Liver (tissue), 8 donors: ENCODE measurements at regions not wholly inside any gene's neighbourhood (a gene's known extent, or its start where the extent isn't known, plus 50 kb on each side); places are given as distances from the start of the nearest gene placed in this dataset.

Experiments
- DNase-seq: peaks from one replicate; pipeline ENCODE4 v3.0.0-alpha.2; 2017; ENCODE audit warnings: low spot score
- H3K27ac ChIP-seq, 2 donors: one replicate each; pipeline ENCODE4 v1.7.0; 2013; ENCODE audit warnings: inconsistent platforms in 2 of 2, low read length in 2 of 2, control low read depth in 1 of 2, low read depth in 1 of 2, mild to moderate bottlenecking in 1 of 2
- H3K27me3 ChIP-seq, 4 donors: one replicate each; pipeline versions ENCODE4 v1.6.1 to v1.7.0; 2013; ENCODE audit warnings: low read length in 3 of 4, inconsistent platforms in 1 of 4, mild to moderate bottlenecking in 1 of 4, moderate library complexity in 1 of 4; ENCODE audit not compliant: control insufficient read depth in 4 of 4, insufficient read depth in 4 of 4
- H3K36me3 ChIP-seq, 4 donors: one replicate each; pipeline versions ENCODE4 v1.6.1 to v1.7.0; 2013; ENCODE audit warnings: low read length in 3 of 4, mild to moderate bottlenecking in 3 of 4, low read depth in 1 of 4, moderate library complexity in 1 of 4; ENCODE audit not compliant: control insufficient read depth in 4 of 4, insufficient read depth in 3 of 4
- H3K4me1 ChIP-seq, 4 donors: one replicate each; pipeline versions ENCODE4 v1.6.1 to v1.7.0; 2013; ENCODE audit warnings: low read length in 3 of 4, mild to moderate bottlenecking in 3 of 4, moderate library complexity in 1 of 4; ENCODE audit not compliant: control insufficient read depth in 4 of 4, insufficient read depth in 4 of 4
- H3K4me3 ChIP-seq, 3 donors: one replicate each; pipeline versions ENCODE4 v1.6.1 to v1.7.0; 2013; ENCODE audit warnings: low read length in 3 of 3, control low read depth in 1 of 3, low read depth in 1 of 3, mild to moderate bottlenecking in 1 of 3
- H3K9ac ChIP-seq, 2 donors: one replicate each; pipeline ENCODE4 v1.7.0; 2013; ENCODE audit warnings: low read length in 2 of 2, mild to moderate bottlenecking in 2 of 2, moderate library complexity in 2 of 2, control low read depth in 1 of 2, low read depth in 1 of 2
- H3K9me3 ChIP-seq, 4 donors: one replicate each; pipeline versions ENCODE4 v1.6.1 to v1.7.0; 2013; ENCODE audit warnings: low read length in 3 of 4; ENCODE audit not compliant: control insufficient read depth in 4 of 4
- EGR1 ChIP-seq, 2 donors: IDR thresholded peaks; 2 replicates each; pipeline ENCODE4 v1.6.1; 2016 to 2018; ENCODE audit warnings: antibody characterized with exemption in 2 of 2, low read depth in 2 of 2
- FOXA2 ChIP-seq: IDR thresholded peaks from 2 replicates; pipeline ENCODE4 v1.6.1; 2016; ENCODE audit warnings: antibody characterized with exemption
- GABPA ChIP-seq, 2 donors: IDR thresholded peaks in 1 of 2; conservative IDR thresholded peaks in 1 of 2; 2 replicates each; pipeline ENCODE4 v1.6.1; 2016; ENCODE audit warnings: antibody characterized with exemption in 2 of 2, mild to moderate bottlenecking in 1 of 2, moderate library complexity in 1 of 2
- HNF4A ChIP-seq, 2 donors: conservative IDR thresholded peaks; 2 replicates each; pipeline ENCODE4 v1.6.1; 2016; ENCODE audit warnings: antibody characterized with exemption in 2 of 2, mild to moderate bottlenecking in 2 of 2
- HNF4G ChIP-seq: IDR thresholded peaks from 2 replicates; pipeline ENCODE4 v1.6.1; 2016; ENCODE audit warnings: antibody characterized with exemption
- JUND ChIP-seq, 2 donors: IDR thresholded peaks; 2 replicates each; pipeline ENCODE4 v1.6.1; 2016; ENCODE audit warnings: antibody characterized with exemption in 2 of 2
- NR2F2 ChIP-seq: IDR thresholded peaks from 2 replicates; pipeline ENCODE4 v1.6.1; 2016; ENCODE audit warnings: antibody characterized with exemption
- RAD21 ChIP-seq, 2 donors: IDR thresholded peaks; 2 replicates each; pipeline ENCODE4 v1.6.1; 2016; ENCODE audit warnings: antibody characterized with exemption in 2 of 2, mild to moderate bottlenecking in 2 of 2
- RXRA ChIP-seq, 2 donors: IDR thresholded peaks; 2 replicates each; pipeline ENCODE4 v1.6.1; 2017 to 2018; ENCODE audit warnings: antibody characterized with exemption in 2 of 2, mild to moderate bottlenecking in 1 of 2
- TAF1 ChIP-seq: conservative IDR thresholded peaks from 2 replicates; pipeline ENCODE4 v1.6.1; 2016; ENCODE audit warnings: antibody characterized with exemption, mild to moderate bottlenecking
- YY1 ChIP-seq: IDR thresholded peaks from 2 replicates; pipeline ENCODE4 v1.6.1; 2016; ENCODE audit warnings: antibody characterized with exemption, mild to moderate bottlenecking
- WGBS: extraction: QIAGEN DNeasy Blood & Tissue Kit; methylation state at CpG from one replicate; pipeline ENCODE4 v1.1.7; 2013; 5-methylcytosine and 5-hydroxymethylcytosine counted together
- TF ChIP-seq, protein P1 (sequence below): fragments of 150-350 bp; IDR thresholded peaks from 2 replicates; pipeline ENCODE4 v1.5.1; 2017; ENCODE audit warnings: improper control_type of control experiment, low read depth, low read length; ENCODE audit not compliant: missing input control
- TF ChIP-seq, protein P2 (sequence below): IDR thresholded peaks from 2 replicates; pipeline ENCODE4 v1.6.1; 2016; ENCODE audit warnings: antibody characterized with exemption
- TF ChIP-seq, protein P3 (sequence below): IDR thresholded peaks from 2 replicates; pipeline ENCODE4 v1.6.1; 2016; ENCODE audit warnings: antibody characterized with exemption, mild to moderate bottlenecking
- TF ChIP-seq, protein P4 (sequence below): IDR thresholded peaks from 2 replicates; pipeline ENCODE4 v1.6.1; 2016; ENCODE audit warnings: antibody characterized with exemption
- donor health status: healthy.
- donor health status: healthy.
- donor health status: healthy.
- donor health status: healthy.
- donor health status: healthy.

DNA sequence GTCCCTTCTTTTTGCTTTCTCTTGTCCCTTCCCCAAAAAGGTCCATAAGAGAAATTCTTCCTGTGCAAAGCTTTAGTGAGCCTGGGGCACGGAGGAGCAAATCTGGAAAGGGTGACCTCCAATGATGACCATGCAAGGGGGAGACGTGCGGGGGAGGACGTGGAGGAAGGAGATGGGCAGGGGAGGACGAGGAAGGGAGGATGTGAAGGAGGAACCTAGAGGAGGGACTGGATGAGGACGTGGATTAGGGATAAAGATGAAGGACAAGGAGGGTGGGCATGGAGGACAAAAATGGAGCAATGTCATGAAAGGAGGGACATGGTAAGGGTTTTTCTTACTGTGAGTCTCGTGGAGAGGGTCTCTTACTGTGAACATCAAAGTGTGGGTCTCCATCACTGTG lies 139.5 kb downstream of the ERMARD start:
- H3K9me3 ChIP-seq: peaks cover 0 to 7% (median 0%) of the 10 kb centered on the region in 4 donors
- TF ChIP-seq, protein P1, sequence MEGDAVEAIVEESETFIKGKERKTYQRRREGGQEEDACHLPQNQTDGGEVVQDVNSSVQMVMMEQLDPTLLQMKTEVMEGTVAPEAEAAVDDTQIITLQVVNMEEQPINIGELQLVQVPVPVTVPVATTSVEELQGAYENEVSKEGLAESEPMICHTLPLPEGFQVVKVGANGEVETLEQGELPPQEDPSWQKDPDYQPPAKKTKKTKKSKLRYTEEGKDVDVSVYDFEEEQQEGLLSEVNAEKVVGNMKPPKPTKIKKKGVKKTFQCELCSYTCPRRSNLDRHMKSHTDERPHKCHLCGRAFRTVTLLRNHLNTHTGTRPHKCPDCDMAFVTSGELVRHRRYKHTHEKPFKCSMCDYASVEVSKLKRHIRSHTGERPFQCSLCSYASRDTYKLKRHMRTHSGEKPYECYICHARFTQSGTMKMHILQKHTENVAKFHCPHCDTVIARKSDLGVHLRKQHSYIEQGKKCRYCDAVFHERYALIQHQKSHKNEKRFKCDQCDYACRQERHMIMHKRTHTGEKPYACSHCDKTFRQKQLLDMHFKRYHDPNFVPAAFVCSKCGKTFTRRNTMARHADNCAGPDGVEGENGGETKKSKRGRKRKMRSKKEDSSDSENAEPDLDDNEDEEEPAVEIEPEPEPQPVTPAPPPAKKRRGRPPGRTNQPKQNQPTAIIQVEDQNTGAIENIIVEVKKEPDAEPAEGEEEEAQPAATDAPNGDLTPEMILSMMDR: no peak
- TF ChIP-seq FOXA2 (no peak), NR2F2 (no peak), EGR1 (IDR thresholded peaks at IDR 0.05; ENCODE audit: low read depth in 2 of 2) (no peak), YY1 (no peak)
- TF ChIP-seq, protein P2, sequence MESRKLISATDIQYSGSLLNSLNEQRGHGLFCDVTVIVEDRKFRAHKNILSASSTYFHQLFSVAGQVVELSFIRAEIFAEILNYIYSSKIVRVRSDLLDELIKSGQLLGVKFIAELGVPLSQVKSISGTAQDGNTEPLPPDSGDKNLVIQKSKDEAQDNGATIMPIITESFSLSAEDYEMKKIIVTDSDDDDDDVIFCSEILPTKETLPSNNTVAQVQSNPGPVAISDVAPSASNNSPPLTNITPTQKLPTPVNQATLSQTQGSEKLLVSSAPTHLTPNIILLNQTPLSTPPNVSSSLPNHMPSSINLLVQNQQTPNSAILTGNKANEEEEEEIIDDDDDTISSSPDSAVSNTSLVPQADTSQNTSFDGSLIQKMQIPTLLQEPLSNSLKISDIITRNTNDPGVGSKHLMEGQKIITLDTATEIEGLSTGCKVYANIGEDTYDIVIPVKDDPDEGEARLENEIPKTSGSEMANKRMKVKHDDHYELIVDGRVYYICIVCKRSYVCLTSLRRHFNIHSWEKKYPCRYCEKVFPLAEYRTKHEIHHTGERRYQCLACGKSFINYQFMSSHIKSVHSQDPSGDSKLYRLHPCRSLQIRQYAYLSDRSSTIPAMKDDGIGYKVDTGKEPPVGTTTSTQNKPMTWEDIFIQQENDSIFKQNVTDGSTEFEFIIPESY: no peak
- TF ChIP-seq, protein P3, sequence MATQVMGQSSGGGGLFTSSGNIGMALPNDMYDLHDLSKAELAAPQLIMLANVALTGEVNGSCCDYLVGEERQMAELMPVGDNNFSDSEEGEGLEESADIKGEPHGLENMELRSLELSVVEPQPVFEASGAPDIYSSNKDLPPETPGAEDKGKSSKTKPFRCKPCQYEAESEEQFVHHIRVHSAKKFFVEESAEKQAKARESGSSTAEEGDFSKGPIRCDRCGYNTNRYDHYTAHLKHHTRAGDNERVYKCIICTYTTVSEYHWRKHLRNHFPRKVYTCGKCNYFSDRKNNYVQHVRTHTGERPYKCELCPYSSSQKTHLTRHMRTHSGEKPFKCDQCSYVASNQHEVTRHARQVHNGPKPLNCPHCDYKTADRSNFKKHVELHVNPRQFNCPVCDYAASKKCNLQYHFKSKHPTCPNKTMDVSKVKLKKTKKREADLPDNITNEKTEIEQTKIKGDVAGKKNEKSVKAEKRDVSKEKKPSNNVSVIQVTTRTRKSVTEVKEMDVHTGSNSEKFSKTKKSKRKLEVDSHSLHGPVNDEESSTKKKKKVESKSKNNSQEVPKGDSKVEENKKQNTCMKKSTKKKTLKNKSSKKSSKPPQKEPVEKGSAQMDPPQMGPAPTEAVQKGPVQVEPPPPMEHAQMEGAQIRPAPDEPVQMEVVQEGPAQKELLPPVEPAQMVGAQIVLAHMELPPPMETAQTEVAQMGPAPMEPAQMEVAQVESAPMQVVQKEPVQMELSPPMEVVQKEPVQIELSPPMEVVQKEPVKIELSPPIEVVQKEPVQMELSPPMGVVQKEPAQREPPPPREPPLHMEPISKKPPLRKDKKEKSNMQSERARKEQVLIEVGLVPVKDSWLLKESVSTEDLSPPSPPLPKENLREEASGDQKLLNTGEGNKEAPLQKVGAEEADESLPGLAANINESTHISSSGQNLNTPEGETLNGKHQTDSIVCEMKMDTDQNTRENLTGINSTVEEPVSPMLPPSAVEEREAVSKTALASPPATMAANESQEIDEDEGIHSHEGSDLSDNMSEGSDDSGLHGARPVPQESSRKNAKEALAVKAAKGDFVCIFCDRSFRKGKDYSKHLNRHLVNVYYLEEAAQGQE: no peak
- no peak for DNase-seq
- H3K4me3 ChIP-seq: no peak overlapping the region
- no peaks in the 10 kb centered on the region for H3K4me1 ChIP-seq
- H3K27me3 ChIP-seq: no peaks in the 10 kb centered on the region
- WGBS: 81% methylated on average over 7 of the region's 7 CpGs
- H3K36me3 ChIP-seq: no peaks in the 10 kb centered on the region
- no peak overlapping the region for H3K27ac ChIP-seq
- H3K9ac ChIP-seq: no peak overlapping the region

DNA sequence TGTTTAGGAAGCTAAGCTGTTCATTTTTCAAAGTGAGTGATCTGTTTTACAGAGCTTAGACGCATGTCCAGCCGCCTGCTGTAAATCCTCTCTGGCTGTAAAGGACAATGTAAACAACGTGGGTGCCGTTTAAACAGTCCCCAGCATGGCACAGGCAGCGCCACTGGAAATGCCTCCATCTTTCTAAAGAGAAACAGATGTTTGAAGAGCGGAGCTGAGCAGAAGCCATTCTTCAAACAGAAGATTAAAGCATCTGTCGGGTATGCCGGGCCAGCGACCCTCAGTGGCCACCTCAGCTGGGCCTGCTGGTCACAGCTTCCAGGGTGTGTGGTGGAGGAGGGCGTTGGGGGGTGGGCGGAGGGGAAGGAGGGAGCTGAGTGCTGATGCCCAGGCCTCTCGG lies 138.6 kb downstream of the ERMARD start:
- H3K27me3 ChIP-seq: no peaks in the 10 kb centered on the region
- TF ChIP-seq, protein P1: no peak
- TF ChIP-seq FOXA2 (no peak), RXRA (IDR thresholded peaks at IDR 0.05) (no peak), HNF4A (conservative IDR thresholded peaks at IDR 0.05) (no peak), GABPA (IDR thresholded peaks at IDR 0.05 in 1 of 2, conservative IDR thresholded peaks at IDR 0.05 in 1 of 2) (no peak), HNF4G (no peak), RAD21 (IDR thresholded peaks at IDR 0.05) (no peak), TAF1 (no peak), JUND (IDR thresholded peaks at IDR 0.05) (no peak), YY1 (no peak), EGR1 (IDR thresholded peaks at IDR 0.05; ENCODE audit: low read depth in 2 of 2) (no peak), NR2F2 (no peak)
- TF ChIP-seq, protein P2: no peak
- TF ChIP-seq, protein P3: no peak
- TF ChIP-seq, protein P4, sequence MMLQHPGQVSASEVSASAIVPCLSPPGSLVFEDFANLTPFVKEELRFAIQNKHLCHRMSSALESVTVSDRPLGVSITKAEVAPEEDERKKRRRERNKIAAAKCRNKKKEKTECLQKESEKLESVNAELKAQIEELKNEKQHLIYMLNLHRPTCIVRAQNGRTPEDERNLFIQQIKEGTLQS: no peak

More for the DNA sequence above, 138.6 kb downstream of the ERMARD start:
- no peaks in the 10 kb centered on the region for H3K36me3 ChIP-seq
- H3K4me3 ChIP-seq: no peak overlapping the region
- H3K9me3 ChIP-seq: peaks cover 0 to 7% (median under 1%) of the 10 kb centered on the region in 4 donors
- H3K9ac ChIP-seq: no peak overlapping the region
- no peaks in the 10 kb centered on the region for H3K4me1 ChIP-seq
- H3K27ac ChIP-seq: no peak overlapping the region
- WGBS: 58% methylated on average over 12 of the region's 12 CpGs
- peak; percentile 19 for DNase-seq
